GM12892 (cell line): ENCODE measurements at regions not wholly inside any gene's neighbourhood (a gene's known extent, or its start where the extent isn't known, plus 50 kb on each side); places are given as distances from the start of the nearest gene placed in this dataset.

Experiments used
- POLR2A ChIP-seq: IDR thresholded peaks from 2 replicates; pipeline ENCODE4 v1.6.1; 2011; ENCODE audit warnings: low read depth, low read length, control low read depth
- POLR2AphosphoS5 ChIP-seq: IDR thresholded peaks from 2 replicates; pipeline ENCODE4 v1.6.1; 2011; ENCODE audit warnings: low read depth, low read length, control low read depth
- TAF1 ChIP-seq: IDR thresholded peaks from 2 replicates; pipeline ENCODE4 v1.6.1; 2011; ENCODE audit warnings: low read depth, mild to moderate bottlenecking, control low read depth, low read length, borderline replicate concordance

DNA sequence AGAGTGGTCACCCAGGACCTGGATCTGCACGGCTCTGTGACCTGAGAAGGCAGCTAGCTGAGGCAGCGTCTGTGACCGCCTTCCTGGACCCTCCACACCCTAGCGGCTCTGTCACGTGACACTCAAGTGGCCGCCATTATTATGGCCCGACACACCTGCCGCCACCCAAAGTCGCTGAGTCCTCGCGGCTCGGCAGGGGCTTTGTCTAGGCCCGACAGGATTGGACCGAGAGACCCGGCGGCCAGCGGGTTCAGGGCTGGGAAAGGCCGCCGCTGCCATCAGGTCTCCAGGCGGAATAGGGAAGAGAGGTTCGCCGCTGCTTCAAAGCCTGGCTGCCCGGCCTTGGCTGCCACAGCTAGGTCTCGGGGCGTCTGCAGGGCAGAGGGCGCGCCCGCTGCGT, 1162.5 kb upstream of the LRRTM1 start:
- no peak for TF ChIP-seq POLR2AphosphoS5
- no peak for TF ChIP-seq TAF1
- no peak for TF ChIP-seq POLR2A
